ENCODE measurements at regions not wholly inside any gene's neighbourhood (a gene's known extent, or its start where the extent isn't known, plus 50 kb on each side); places are given as distances from the start of the nearest gene placed in this dataset.
A peak's percentile ranks its signal among the peaks of the same experiment; 100 is the strongest.

DNA sequence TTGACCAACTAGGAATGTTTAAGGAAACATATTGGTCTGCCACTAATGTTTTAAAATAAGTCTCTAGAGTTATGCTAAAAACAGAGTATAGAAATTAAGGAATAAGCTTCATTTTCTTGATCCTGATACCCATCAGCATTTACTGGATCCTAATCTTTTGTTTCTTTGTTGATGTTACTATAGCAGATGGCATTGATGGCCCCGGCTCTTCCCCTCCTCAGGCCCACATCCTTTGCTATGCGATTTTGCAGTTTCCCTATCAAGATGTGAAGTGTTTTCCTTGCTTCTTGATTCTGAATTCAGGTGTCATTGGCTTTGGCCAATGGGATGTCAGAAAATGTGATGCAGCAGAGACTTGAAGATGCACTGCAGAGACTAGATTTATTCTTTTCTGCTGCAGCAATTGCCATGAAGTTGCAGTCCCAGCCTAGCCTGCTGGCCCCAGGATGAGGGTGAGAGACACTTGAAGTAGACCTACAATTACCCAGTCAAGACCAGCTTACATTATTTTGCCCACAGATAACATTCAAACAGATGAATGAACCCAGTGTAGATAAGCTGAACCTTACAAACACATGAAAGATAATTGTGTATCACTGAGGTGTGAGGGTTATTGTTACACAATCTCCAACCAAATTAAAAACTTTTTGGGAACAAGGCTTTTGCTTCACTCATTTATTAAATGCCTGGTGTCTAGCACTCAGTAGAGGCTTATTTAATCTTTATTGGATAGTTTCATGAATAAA, 115.2 kb upstream of the ITGA4 start:
- DNase-seq (ENCODE audit: low spot score) = no peak

DNA sequence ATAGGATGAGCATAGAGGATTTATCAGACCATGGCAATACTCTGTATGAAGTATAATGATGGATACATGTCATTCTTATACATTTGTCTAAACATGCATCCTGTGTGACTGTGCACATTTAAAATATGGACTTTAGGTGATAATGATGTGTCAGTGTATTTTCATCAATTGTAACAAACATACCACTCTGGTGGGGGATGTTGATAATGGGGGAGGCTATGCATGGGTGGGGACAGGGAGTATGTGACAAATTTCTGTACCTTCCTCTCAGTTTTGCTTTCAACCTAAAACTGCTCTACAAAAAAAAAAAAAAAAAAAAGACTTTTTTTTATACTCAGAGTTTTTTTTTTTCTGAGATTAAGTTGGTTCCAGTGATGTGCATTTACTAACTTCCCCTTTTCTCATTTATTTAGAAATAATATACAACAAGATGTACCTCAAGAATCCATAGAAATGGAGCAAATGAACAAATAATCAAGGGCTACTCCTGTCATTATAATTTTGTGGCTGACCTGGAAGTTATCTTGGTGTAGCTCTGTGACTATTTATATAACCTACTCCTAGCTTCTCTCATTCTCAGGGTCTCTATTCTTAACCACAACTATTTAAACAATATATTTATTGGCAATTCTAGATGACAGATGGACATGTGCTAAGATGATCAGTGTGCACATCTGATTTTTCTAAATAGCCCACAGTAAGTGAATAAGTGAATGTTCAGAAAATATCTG, 108.9 kb upstream of the ITGA4 start:
- DNase-seq (ENCODE audit: low spot score) = no peak

- DNase-seq (ENCODE audit: low spot score) = no peak
These were observed 105.0 kb upstream of the ITGA4 start for GRCh38 chr2:181352158-181352557.

GRCh38 chr2:181354626-181355025, 102.6 kb upstream of the ITGA4 start:
- DNase-seq (ENCODE audit: low spot score) = no peak

DNA sequence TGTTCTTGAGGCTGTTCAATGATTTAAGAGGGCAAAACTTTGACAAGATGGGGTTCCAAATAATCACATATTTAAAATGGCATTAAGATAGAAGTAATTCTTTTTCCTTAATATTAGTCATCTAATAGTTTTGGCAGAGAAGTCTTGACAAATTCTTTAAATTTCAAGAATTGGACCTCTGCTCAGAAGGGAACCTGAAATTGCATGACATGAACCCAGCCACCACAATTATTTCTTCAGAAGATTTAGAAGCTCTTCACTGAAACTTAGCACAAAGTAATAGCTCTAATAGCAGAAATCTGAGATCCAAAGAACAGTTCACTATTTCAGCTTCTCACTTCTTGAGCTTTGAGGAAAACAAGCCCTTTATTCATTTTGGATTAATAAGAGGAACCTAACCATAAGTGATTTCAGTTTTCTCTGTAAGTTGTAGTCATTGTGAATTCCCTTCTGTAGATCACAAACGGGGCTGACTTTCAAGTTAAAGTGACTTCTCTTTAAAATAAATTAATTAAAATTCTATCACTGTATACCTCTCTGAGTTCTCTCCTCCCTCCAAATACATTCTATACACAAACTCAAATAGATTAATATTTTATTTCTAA, 100.6 kb upstream of the ITGA4 start:
- no peak for DNase-seq (ENCODE audit: low spot score)

- DNase-seq (ENCODE audit: low spot score) = no peak
These were observed 99.2 kb upstream of the ITGA4 start for GRCh38 chr2:181357979-181358378.

DNA sequence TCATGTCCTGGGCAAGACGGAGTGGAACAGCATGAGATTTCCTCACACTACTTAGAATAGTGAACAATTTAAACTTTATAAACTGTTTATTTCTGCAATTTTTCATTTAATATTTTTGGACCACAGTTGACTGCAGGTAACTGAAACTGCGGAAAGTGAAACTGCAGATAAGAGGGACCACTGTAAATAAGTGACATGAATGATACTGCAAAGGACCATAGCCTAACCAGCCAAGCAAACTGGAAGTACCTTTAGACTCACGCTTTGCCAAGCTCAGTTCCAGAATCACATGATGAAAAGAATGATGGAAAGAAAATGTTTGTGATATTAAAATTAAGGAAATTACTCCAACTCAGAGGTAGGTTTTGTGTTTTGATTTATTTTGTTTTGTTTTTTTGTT, 94.6 kb upstream of the ITGA4 start:
- no peak for DNase-seq (ENCODE audit: low spot score)

DNA sequence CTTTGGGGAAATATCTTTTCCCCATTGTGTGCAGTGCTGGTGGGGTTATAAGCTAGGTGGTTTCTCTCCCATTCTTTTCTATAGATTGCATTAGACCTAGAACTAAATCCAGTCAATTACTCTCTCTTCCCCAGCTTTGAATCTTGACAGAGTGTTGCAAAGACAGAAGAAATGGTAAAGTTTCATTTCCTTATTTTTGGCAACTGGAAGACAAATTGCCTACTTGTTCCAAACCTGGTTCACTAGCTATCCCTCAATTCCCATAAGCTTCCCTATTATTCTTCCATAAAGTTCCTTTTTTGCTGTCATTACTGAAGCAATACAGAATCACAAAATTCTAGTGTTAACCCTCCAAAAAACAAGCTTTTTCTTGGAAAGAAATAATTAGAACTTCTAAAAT, 94.0 kb upstream of the ITGA4 start:
- DNase-seq (ENCODE audit: low spot score) = no peak

DNA sequence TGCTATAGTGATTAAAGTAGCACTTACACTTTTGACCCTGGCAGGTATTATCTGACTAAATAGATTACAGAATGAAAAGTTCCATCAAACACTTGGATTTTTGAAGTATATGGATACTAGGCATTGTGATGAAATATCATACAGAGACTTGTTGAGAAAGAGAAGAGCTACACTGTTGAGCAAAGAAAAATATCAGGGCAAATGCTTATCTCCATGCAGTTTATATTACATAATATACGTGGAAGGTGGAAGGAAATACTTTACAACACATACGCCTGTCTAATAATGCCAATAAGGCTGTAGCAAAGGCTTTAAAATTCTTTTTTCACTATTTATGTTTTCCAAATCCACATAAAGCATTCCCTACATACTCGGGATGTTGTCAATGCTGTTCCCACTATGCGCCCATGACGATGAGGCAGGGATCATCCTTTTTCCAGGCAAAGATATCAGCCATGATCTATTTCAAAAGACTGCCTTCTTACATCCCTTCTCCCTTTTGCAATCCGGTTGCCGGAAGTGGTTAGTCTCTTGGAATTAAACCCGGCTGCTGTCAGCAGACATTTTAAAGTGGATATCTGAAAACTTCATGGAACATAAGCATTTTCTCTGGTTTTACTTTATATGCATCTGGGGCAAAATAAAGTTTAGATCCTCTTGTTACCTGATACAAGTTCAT, 92.6 kb upstream of the ITGA4 start:
- no peak for DNase-seq (ENCODE audit: low spot score)

- DNase-seq (ENCODE audit: low spot score) = no peak
These were observed 90.5 kb upstream of the ITGA4 start for GRCh38 chr2:181366675-181367175.

GRCh38 chr2:181367411-181367810, 89.8 kb upstream of the ITGA4 start:
- peak; percentile 43 for DNase-seq (ENCODE audit: low spot score)

DNA sequence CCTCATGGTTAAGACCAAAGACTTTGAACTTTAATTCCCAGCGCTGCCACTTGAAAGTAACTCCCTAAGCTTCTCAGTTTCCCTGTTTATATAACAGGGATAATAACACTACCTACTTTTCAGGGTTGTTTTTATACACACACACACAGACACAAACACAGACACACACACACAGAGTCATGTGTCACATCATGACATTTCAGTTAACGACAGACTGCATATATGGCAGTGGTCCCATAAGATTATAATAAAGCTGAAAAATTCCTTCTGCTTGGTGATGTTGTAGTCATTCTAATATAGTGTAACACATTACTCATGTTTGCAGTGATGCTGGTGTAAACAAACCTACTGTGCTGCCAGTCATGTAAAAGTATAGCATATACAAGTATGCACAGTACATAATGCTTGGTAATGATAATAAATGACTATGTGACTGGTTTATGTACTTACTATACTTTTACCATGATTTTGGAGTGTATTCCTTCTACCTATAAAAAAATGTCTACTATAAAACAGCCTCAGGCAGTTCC, 89.2 kb upstream of the ITGA4 start:
- peak; percentile 18 for DNase-seq (ENCODE audit: low spot score)

DNA sequence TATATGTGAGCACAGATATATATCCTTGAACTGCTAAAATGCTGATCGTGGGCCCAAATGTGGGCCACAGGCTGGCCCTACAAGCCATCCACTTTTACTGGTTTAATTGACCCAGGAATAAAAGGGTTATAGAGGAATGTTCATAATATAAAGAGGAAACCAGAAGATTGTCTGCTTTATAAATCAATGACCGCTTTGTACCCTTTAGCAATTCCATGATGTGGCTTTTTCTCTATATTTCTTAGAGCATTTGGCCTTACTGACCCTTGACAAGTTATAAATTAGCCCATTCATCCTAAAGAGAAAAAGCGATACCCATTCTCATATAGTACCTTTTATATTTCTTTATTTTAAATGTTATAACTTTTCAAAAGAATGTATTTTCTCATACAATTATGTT, 87.1 kb upstream of the ITGA4 start:
- no peak for DNase-seq (ENCODE audit: low spot score)

- no peak for DNase-seq (ENCODE audit: low spot score)
These were observed 86.0 kb upstream of the ITGA4 start for GRCh38 chr2:181371195-181371594.

- no peak for DNase-seq (ENCODE audit: low spot score)
These were observed 85.2 kb upstream of the ITGA4 start for GRCh38 chr2:181371782-181372645.

- DNase-seq (ENCODE audit: low spot score) = no peak
These were observed 84.5 kb upstream of the ITGA4 start for GRCh38 chr2:181372646-181373040.

DNA sequence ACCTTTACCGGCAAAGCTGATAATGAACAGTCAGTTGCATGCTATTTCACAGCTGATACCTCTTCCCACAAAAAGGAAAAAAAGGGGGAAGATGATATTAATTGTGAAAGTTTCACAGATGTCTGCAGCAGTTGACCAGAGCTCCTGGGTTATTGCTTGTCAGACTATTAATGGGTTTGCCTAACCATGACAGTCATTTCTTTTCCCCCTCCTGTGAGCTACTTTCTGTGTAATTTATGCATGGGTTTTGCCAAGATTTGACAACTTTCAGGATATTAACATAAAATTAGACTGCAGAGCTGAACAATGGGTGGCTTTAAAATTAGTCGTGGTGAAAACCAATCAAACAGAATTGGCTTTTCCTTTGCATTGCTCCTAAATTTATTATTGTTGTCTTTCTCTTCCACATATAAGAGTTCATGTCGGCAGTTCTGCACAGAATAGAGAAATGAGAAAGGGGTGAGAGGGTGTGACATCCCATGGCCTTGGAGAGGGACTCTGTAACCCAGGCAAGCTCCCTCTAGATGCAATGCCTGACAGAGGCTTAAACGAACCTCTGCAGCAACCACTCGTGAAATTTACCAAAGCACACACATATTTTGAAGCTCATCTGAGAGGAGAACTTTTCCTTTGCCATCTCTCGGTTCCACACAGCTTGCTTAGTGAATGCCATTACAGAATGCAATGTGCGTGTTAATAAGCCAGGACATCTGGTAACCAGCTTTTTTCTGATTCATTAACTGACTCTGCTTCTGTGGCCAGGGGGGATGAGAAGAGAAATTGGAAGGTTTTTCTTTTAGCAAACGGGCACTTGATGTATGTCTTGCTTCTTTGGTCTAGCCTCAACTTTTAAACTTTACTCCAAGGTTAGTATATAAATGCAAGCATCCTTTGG, 82.2 kb upstream of the ITGA4 start:
- DNase-seq (ENCODE audit: low spot score) = no peak

DNA sequence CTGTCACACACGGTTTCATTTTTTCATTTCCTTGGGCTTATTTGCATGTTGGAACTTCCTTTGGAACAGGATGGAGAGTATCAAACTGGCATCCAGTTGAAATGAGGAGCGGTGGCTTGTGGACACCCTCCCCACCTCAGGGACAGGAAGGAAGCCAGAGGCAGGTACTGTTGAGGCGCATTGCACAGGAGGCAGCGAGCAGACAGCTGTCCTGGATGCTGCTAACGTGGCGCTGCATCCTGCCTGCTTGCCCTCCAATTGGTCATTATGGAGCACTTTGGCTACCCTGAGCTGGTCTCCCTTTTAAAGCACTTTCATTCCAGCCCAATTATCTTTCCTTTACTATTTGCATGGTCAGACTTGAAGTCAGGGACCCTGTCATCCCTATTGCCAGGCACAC, 80.7 kb upstream of the ITGA4 start:
- no peak for DNase-seq (ENCODE audit: low spot score)

DNA sequence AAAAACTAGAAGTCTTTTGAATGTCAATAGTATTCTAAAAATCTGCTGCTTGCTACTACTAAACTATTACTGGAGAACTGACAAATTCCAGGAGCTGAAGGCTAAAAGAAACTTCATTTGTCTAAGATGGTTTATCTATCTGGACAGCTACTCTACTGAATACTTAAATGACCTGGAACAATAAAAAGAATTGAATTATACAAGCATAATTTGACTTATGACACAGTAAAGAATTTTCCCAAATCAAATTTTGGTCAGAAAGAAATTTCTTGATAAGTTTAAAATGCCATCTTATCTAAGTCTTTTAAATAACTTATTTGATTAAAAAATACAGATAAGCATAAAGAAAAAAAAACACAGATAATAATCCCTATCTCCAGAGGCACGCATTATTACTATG, 80.2 kb upstream of the ITGA4 start:
- no peak for DNase-seq (ENCODE audit: low spot score)

GRCh38 chr2:181378491-181378890, 78.7 kb upstream of the ITGA4 start:
- DNase-seq (ENCODE audit: low spot score) = no peak
